ENCODE measurements at regions not wholly inside any gene's neighbourhood (a gene's known extent, or its start where the extent isn't known, plus 50 kb on each side); places are given as distances from the start of the nearest gene placed in this dataset.

GRCh38 chr19:28136796-28137195, 1076.2 kb downstream of the UQCRFS1 start:
- TF ChIP-seq EP300 (IDR thresholded peaks at IDR 0.05) (no peak), CTCF (IDR thresholded peaks at IDR 0.05) (no peak), CEBPB (IDR thresholded peaks at IDR 0.05) (no peak), MYC (IDR thresholded peaks at IDR 0.05; ENCODE audit: borderline replicate concordance, low read length) (no peak), POLR2A (IDR thresholded peaks at IDR 0.05; ENCODE audit: low read length) (no peak)
- TF ChIP-seq, protein P1, sequence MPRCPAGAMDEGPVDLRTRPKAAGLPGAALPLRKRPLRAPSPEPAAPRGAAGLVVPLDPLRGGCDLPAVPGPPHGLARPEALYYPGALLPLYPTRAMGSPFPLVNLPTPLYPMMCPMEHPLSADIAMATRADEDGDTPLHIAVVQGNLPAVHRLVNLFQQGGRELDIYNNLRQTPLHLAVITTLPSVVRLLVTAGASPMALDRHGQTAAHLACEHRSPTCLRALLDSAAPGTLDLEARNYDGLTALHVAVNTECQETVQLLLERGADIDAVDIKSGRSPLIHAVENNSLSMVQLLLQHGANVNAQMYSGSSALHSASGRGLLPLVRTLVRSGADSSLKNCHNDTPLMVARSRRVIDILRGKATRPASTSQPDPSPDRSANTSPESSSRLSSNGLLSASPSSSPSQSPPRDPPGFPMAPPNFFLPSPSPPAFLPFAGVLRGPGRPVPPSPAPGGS (IDR thresholded peaks at IDR 0.05) = no peak

Measured in A549 (cell line).